Mammary epithelial cell (primary cell): ENCODE measurements at regions not wholly inside any gene's neighbourhood (a gene's known extent, or its start where the extent isn't known, plus 50 kb on each side); places are given as distances from the start of the nearest gene placed in this dataset.

Source experiments
- EZH2 ChIP-seq: IDR thresholded peaks from 2 replicates; pipeline ENCODE4 v1.6.1; 2012; ENCODE audit warnings: low read length, inconsistent platforms, borderline replicate concordance
- TF ChIP-seq, protein P1 (sequence below), 2 donors: IDR thresholded peaks in 1 of 2; conservative IDR thresholded peaks in 1 of 2; 2 replicates each; pipeline ENCODE4 v1.5.1; 2011 to 2012; ENCODE audit warnings: inconsistent platforms in 2 of 2, low read length in 2 of 2, mild to moderate bottlenecking in 2 of 2, control low read depth in 1 of 2, low read depth in 1 of 2; ENCODE audit not compliant: insufficient read depth in 1 of 2; ENCODE audit errors: extremely low read depth in 1 of 2

DNA sequence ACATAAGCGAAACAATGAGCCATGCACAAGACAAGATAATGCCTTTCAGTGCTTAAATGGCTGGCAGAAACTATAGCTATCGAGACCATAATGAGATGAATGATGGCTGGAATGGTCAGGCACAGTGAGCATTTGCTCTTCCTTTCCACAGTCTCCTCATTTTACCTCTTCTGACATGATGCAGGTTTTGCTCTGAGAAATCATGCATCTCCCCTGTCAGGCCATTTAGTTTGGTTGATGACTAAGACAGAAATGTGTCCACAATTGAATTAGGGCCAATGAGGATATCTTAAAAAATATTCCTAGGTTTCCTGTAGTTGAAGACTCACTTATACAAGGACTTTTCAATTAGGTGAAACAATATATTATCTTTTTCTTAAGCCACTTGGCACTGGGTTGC is 475.1 kb downstream of the TMEM232 start:
- TF ChIP-seq, protein P1, sequence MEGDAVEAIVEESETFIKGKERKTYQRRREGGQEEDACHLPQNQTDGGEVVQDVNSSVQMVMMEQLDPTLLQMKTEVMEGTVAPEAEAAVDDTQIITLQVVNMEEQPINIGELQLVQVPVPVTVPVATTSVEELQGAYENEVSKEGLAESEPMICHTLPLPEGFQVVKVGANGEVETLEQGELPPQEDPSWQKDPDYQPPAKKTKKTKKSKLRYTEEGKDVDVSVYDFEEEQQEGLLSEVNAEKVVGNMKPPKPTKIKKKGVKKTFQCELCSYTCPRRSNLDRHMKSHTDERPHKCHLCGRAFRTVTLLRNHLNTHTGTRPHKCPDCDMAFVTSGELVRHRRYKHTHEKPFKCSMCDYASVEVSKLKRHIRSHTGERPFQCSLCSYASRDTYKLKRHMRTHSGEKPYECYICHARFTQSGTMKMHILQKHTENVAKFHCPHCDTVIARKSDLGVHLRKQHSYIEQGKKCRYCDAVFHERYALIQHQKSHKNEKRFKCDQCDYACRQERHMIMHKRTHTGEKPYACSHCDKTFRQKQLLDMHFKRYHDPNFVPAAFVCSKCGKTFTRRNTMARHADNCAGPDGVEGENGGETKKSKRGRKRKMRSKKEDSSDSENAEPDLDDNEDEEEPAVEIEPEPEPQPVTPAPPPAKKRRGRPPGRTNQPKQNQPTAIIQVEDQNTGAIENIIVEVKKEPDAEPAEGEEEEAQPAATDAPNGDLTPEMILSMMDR (conservative IDR thresholded peaks at IDR 0.05 in 1 of 2, IDR thresholded peaks at IDR 0.05 in 1 of 2; ENCODE audit: extremely low read depth in 1 of 2, insufficient read depth in 1 of 2, low read depth in 1 of 2, low read length in 2 of 2), result no peak
- no peak for TF ChIP-seq EZH2
